ENCODE measurements at regions not wholly inside any gene's neighbourhood (a gene's known extent, or its start where the extent isn't known, plus 50 kb on each side); places are given as distances from the start of the nearest gene placed in this dataset.
A peak's percentile ranks its signal among the peaks of the same experiment; 100 is the strongest.
"Not testable (repeated sequence)": the region's sequence is repeated elsewhere in the genome, so short reads cannot be mapped to it uniquely, and the experiment has no call there.

- no peak for ATAC-seq
- no peak overlapping the region for H3K27ac Mint-ChIP-seq
- no peak for DNase-seq (ENCODE audit: low spot score in 2 of 2)
- no peaks in the 10 kb centered on the region for H3K36me3 Mint-ChIP-seq
- H3K9me3 Mint-ChIP-seq = peaks cover 0 to 5% of the 10 kb centered on the region in 2 donors
Observed at GRCh38 chr1:222904451-222904850, 89.6 kb downstream of the DISP1 start.

GRCh38 chr1:222905151-222905550, 90.3 kb downstream of the DISP1 start:
- H3K27ac Mint-ChIP-seq = no peak overlapping the region
- peaks cover 0 to 5% of the 10 kb centered on the region in 2 donors for H3K9me3 Mint-ChIP-seq
- DNase-seq (ENCODE audit: low spot score in 2 of 2) (no peak), ATAC-seq (no peak)
- no peaks in the 10 kb centered on the region for H3K36me3 Mint-ChIP-seq

GRCh38 chr1:222906271-222906739, 91.5 kb downstream of the DISP1 start:
- H3K36me3 Mint-ChIP-seq; H3K9me3 Mint-ChIP-seq; ATAC-seq; DNase-seq (ENCODE audit: low spot score in 2 of 2); H3K27ac Mint-ChIP-seq: not testable (repeated sequence)

- Mint-ChIP-seq H3K27ac (no peak overlapping the region), H3K36me3 (no peaks in the 10 kb centered on the region), H3K9me3 (no peaks in the 10 kb centered on the region)
- DNase-seq (ENCODE audit: low spot score in 2 of 2) (no peak), ATAC-seq (no peak)
Observed at GRCh38 chr1:222909586-222909985, 94.7 kb downstream of the DISP1 start.

GRCh38 chr1:222910699-222911098, 95.9 kb downstream of the DISP1 start:
- Mint-ChIP-seq H3K9me3 (no peaks in the 10 kb centered on the region), H3K27ac (no peak overlapping the region), H3K36me3 (peaks cover 0 to 8% of the 10 kb centered on the region in 2 donors)
- ATAC-seq = peak in 1 of 2 donors; percentile 41
- no peak for DNase-seq (ENCODE audit: low spot score in 2 of 2)

- Mint-ChIP-seq H3K27ac (no peak overlapping the region), H3K9me3 (peaks cover 2 to 5% of the 10 kb centered on the region in 2 donors), H3K36me3 (peaks cover 4 to 12% of the 10 kb centered on the region in 2 donors)
- no peak for DNase-seq (ENCODE audit: low spot score in 2 of 2)
- ATAC-seq = no peak
Observed at GRCh38 chr1:222911866-222912265, 97.0 kb downstream of the DISP1 start.

GRCh38 chr1:222912730-222913129, 97.9 kb downstream of the DISP1 start:
- no peak overlapping the region for H3K27ac Mint-ChIP-seq
- ATAC-seq (no peak), DNase-seq (ENCODE audit: low spot score in 2 of 2) (no peak)
- peaks cover 10 to 13% of the 10 kb centered on the region in 2 donors for H3K9me3 Mint-ChIP-seq
- peaks cover 13 to 21% of the 10 kb centered on the region in 2 donors for H3K36me3 Mint-ChIP-seq

- ATAC-seq (no peak), DNase-seq (ENCODE audit: low spot score in 2 of 2) (no peak)
- Mint-ChIP-seq H3K27ac (no peak overlapping the region), H3K36me3 (peaks cover 20 to 26% of the 10 kb centered on the region in 2 donors), H3K9me3 (peaks cover 10 to 17% of the 10 kb centered on the region in 2 donors)
Observed at GRCh38 chr1:222914861-222915632, 100.2 kb downstream of the DISP1 start.

GRCh38 chr1:222916100-222916499, 101.3 kb downstream of the DISP1 start:
- ATAC-seq (no peak), DNase-seq (ENCODE audit: low spot score in 2 of 2) (no peak)
- peaks cover 10 to 17% of the 10 kb centered on the region in 2 donors for H3K9me3 Mint-ChIP-seq
- H3K27ac Mint-ChIP-seq = no peak overlapping the region
- H3K36me3 Mint-ChIP-seq = peaks cover 20 to 26% of the 10 kb centered on the region in 2 donors

- ATAC-seq = no peak
Observed at GRCh38 chr1:222918801-222919477, 104.1 kb downstream of the DISP1 start.

GRCh38 chr1:222919478-222919865, 104.6 kb downstream of the DISP1 start:
- ATAC-seq = no peak
- no peak overlapping the region for H3K27ac Mint-ChIP-seq
- H3K9me3 Mint-ChIP-seq = peaks cover 10 to 17% of the 10 kb centered on the region in 2 donors
- DNase-seq (ENCODE audit: low spot score in 2 of 2) = no peak
- peaks cover 20 to 26% of the 10 kb centered on the region in 2 donors for H3K36me3 Mint-ChIP-seq

More at GRCh38 chr1:222918801-222919477, 104.1 kb downstream of the DISP1 start:
- Mint-ChIP-seq H3K36me3 (peaks cover 20 to 26% of the 10 kb centered on the region in 2 donors), H3K27ac (no peak overlapping the region), H3K9me3 (peaks cover 10 to 17% of the 10 kb centered on the region in 2 donors)
- DNase-seq (ENCODE audit: low spot score in 2 of 2) = no peak

- no peak overlapping the region for H3K27ac Mint-ChIP-seq
- ATAC-seq = no peak
- H3K9me3 Mint-ChIP-seq = peaks cover 10 to 17% of the 10 kb centered on the region in 2 donors
- H3K36me3 Mint-ChIP-seq = peaks cover 20 to 23% of the 10 kb centered on the region in 2 donors
- DNase-seq (ENCODE audit: low spot score in 2 of 2) = no peak
Observed at GRCh38 chr1:222920169-222920568, 105.3 kb downstream of the DISP1 start.

- DNase-seq (ENCODE audit: low spot score in 2 of 2) (no peak), ATAC-seq (no peak)
- peaks cover 7 to 12% of the 10 kb centered on the region in 2 donors for H3K9me3 Mint-ChIP-seq
- H3K27ac Mint-ChIP-seq = no peak overlapping the region
- H3K36me3 Mint-ChIP-seq = peaks cover 13 to 15% of the 10 kb centered on the region in 2 donors
Observed at GRCh38 chr1:222921945-222922344, 107.1 kb downstream of the DISP1 start.

- Mint-ChIP-seq H3K27ac (no peak overlapping the region), H3K9me3 (no peaks in the 10 kb centered on the region), H3K36me3 (peaks cover 0 to 2% of the 10 kb centered on the region in 2 donors)
- DNase-seq (ENCODE audit: low spot score in 2 of 2) (no peak), ATAC-seq (no peak)
Observed at GRCh38 chr1:222923506-222923905, 108.7 kb downstream of the DISP1 start.

- Mint-ChIP-seq H3K36me3 (no peaks in the 10 kb centered on the region), H3K27ac (no peak overlapping the region), H3K9me3 (no peaks in the 10 kb centered on the region)
- no peak for ATAC-seq
- no peak for DNase-seq (ENCODE audit: low spot score in 2 of 2)
Observed at GRCh38 chr1:222924136-222924706, 109.4 kb downstream of the DISP1 start.

GRCh38 chr1:222926566-222926965, 111.7 kb downstream of the DISP1 start:
- Mint-ChIP-seq H3K9me3 (no peaks in the 10 kb centered on the region), H3K27ac (no peak overlapping the region), H3K36me3 (no peaks in the 10 kb centered on the region)
- DNase-seq (ENCODE audit: low spot score in 2 of 2) (no peak), ATAC-seq (no peak)

- no peak overlapping the region for H3K27ac Mint-ChIP-seq
- H3K9me3 Mint-ChIP-seq = no peaks in the 10 kb centered on the region
- DNase-seq (ENCODE audit: low spot score in 2 of 2) = no peak
- ATAC-seq = no peak
- H3K36me3 Mint-ChIP-seq = no peaks in the 10 kb centered on the region
Observed at GRCh38 chr1:222927031-222927430, 112.2 kb downstream of the DISP1 start.

Data from activated naive CD4-positive, alpha-beta T cell treated with anti-CD3 and anti-CD28 coated beads, Interleukin-2, amount 50 U/mL, for 72 hours (primary cell).